Mesothelial cell of epicardium (in vitro differentiated cells): ENCODE measurements at regions not wholly inside any gene's neighbourhood (a gene's known extent, or its start where the extent isn't known, plus 50 kb on each side); places are given as distances from the start of the nearest gene placed in this dataset.

ENCODE experiments used
- DNase-seq, 2 experiments: peaks; one replicate each; pipeline ENCODE4 v3.0.0; 2021; ENCODE audit warnings: low spot score in 2 of 2; ENCODE audit not compliant: unreplicated experiment in 2 of 2
- H3K27ac Mint-ChIP-seq: 2 replicates; pipeline ENCODE4 v1.8.0; 2021; ENCODE audit warnings: mixed read lengths
- H3K27me3 Mint-ChIP-seq: 2 replicates; pipeline ENCODE4 v1.8.0; 2021; ENCODE audit warnings: low read depth, mixed read lengths
- H3K36me3 Mint-ChIP-seq: 2 replicates; pipeline ENCODE4 v1.8.0; 2021; ENCODE audit warnings: mixed read lengths
- H3K4me1 Mint-ChIP-seq: 2 replicates; pipeline ENCODE4 v1.8.0; 2021; ENCODE audit warnings: mixed read lengths
- H3K4me3 Mint-ChIP-seq: 2 replicates; pipeline ENCODE4 v1.8.0; 2021; ENCODE audit warnings: mild to moderate bottlenecking, moderate library complexity, mixed read lengths
- H3K9me3 Mint-ChIP-seq: 2 replicates; pipeline ENCODE4 v1.8.0; 2021; ENCODE audit warnings: mixed read lengths
- CTCF ChIP-seq: fragments of 200-600 bp; sonication (generic); IDR thresholded peaks from one replicate; pipeline ENCODE4 v1.5.0; 2021; ENCODE audit warnings: antibody characterized with exemption; ENCODE audit not compliant: unreplicated experiment

- no peaks in the 10 kb centered on the region for H3K36me3 Mint-ChIP-seq
- peaks cover 4% of the 10 kb centered on the region for H3K4me1 Mint-ChIP-seq
- H3K4me3 Mint-ChIP-seq, result no peak overlapping the region
- no peak for TF ChIP-seq CTCF
- no peak for DNase-seq
- no peaks in the 10 kb centered on the region for H3K9me3 Mint-ChIP-seq
- no peak overlapping the region for H3K27ac Mint-ChIP-seq
- peaks cover 12% of the 10 kb centered on the region for H3K27me3 Mint-ChIP-seq
These were observed 288.2 kb downstream of the ACTL7B start for GRCh38 chr9:108567571-108567970.

- H3K27ac Mint-ChIP-seq, result no peak overlapping the region
These were observed 290.0 kb downstream of the ACTL7B start for GRCh38 chr9:108565651-108566378.

GRCh38 chr9:108562176-108562575, 293.6 kb downstream of the ACTL7B start:
- peaks cover 21% of the 10 kb centered on the region for H3K27me3 Mint-ChIP-seq
- H3K4me1 Mint-ChIP-seq, result no peaks in the 10 kb centered on the region
- no peak overlapping the region for H3K4me3 Mint-ChIP-seq
- no peak for DNase-seq
- TF ChIP-seq CTCF, result no peak
- H3K36me3 Mint-ChIP-seq, result no peaks in the 10 kb centered on the region
- no peaks in the 10 kb centered on the region for H3K9me3 Mint-ChIP-seq
- H3K27ac Mint-ChIP-seq, result no peak overlapping the region

More at GRCh38 chr9:108565651-108566378, 290.0 kb downstream of the ACTL7B start:
- Mint-ChIP-seq H3K27me3 (peaks cover 12% of the 10 kb centered on the region), H3K4me3 (no peak overlapping the region), H3K36me3 (no peaks in the 10 kb centered on the region), H3K4me1 (peaks cover 4% of the 10 kb centered on the region), H3K9me3 (no peaks in the 10 kb centered on the region)
- peak in 1 of 2 experiments; percentile 29 for DNase-seq
- TF ChIP-seq CTCF, result peak; percentile 78

GRCh38 chr9:108559432-108559831, 296.4 kb downstream of the ACTL7B start:
- H3K36me3 Mint-ChIP-seq, result no peaks in the 10 kb centered on the region
- DNase-seq, result no peak
- no peak for TF ChIP-seq CTCF
- H3K27me3 Mint-ChIP-seq, result peaks cover 23% of the 10 kb centered on the region
- H3K4me1 Mint-ChIP-seq, result no peaks in the 10 kb centered on the region
- no peak overlapping the region for H3K27ac Mint-ChIP-seq
- H3K9me3 Mint-ChIP-seq, result no peaks in the 10 kb centered on the region
- H3K4me3 Mint-ChIP-seq, result no peak overlapping the region

- Mint-ChIP-seq H3K9me3 (no peaks in the 10 kb centered on the region), H3K4me3 (no peak overlapping the region), H3K27me3 (peaks cover 15% of the 10 kb centered on the region), H3K4me1 (peaks cover 12% of the 10 kb centered on the region), H3K36me3 (no peaks in the 10 kb centered on the region), H3K27ac (no peak overlapping the region)
- TF ChIP-seq CTCF, result no peak
- no peak for DNase-seq
These were observed 301.0 kb downstream of the ACTL7B start for GRCh38 chr9:108554831-108555230.
